WTC11 (cell line): ENCODE measurements at regions not wholly inside any gene's neighbourhood (a gene's known extent, or its start where the extent isn't known, plus 50 kb on each side); places are given as distances from the start of the nearest gene placed in this dataset.

Experiments
- ATAC-seq: fragments of 200-7000 bp; cut with Tn5 transposase; 2 replicates; pipeline ENCODE4 v1.10.0; 2021; ENCODE audit warnings: mild to moderate bottlenecking, moderate library complexity
- CTCF ChIA-PET: fragments of 300-600 bp; sonication (Branson Sonifier 250); formaldehyde crosslinking; loops from one replicate; lab custom pipeline; 2021; ENCODE audit warnings: antibody characterized with exemption; lab: Charles Lee
- POLR2A ChIA-PET: fragments of 350-600 bp; sonication (Branson Sonifier 250); formaldehyde crosslinking; loops from one replicate; lab custom pipeline; 2021; ENCODE audit warnings: antibody characterized with exemption; lab: Charles Lee
- DNase-seq: peaks from one replicate; pipeline ENCODE4 v3.0.0; 2021; ENCODE audit warnings: low spot score
- H3K27ac Mint-ChIP-seq: 2 replicates; pipeline ENCODE4 v1.8.0; 2021; ENCODE audit warnings: mixed read lengths
- H3K27me3 Mint-ChIP-seq: 2 replicates; pipeline ENCODE4 v1.8.0; 2021; ENCODE audit warnings: low read depth, mild to moderate bottlenecking, moderate library complexity, mixed read lengths
- H3K36me3 Mint-ChIP-seq: 2 replicates; pipeline ENCODE4 v1.8.0; 2021; ENCODE audit warnings: mixed read lengths
- H3K4me1 Mint-ChIP-seq: 2 replicates; pipeline ENCODE4 v1.8.0; 2022; ENCODE audit warnings: mixed read lengths
- H3K4me3 Mint-ChIP-seq: 2 replicates; pipeline ENCODE4 v1.8.0; 2021; ENCODE audit warnings: mild to moderate bottlenecking, moderate library complexity, mixed read lengths
- H3K9me3 Mint-ChIP-seq: 2 replicates; pipeline ENCODE4 v1.8.0; 2021; ENCODE audit warnings: mixed read lengths
- AFF4 ChIP-seq: sonication (generic); formaldehyde crosslinking; IDR thresholded peaks from 2 replicates; pipeline ENCODE4 v1.8.1; 2023; ENCODE audit warnings: mild to moderate bottlenecking, missing genetic modification reagents, borderline replicate concordance
- CREB1 ChIP-seq: sonication (generic); formaldehyde crosslinking; IDR thresholded peaks from 2 replicates; pipeline ENCODE4 v1.8.0; 2023; ENCODE audit warnings: mild to moderate bottlenecking, missing genetic modification reagents
- CREM ChIP-seq: sonication (generic); formaldehyde crosslinking; IDR thresholded peaks from 2 replicates; pipeline ENCODE4 v1.8.1; 2022; ENCODE audit warnings: mild to moderate bottlenecking, missing genetic modification reagents, moderate library complexity
- ERG ChIP-seq: fragments of 250-450 bp; sonication (Bioruptor Pico); IDR thresholded peaks from 2 replicates; pipeline ENCODE4 v1.8.0; 2021; ENCODE audit warnings: mild to moderate bottlenecking
- ETV6 ChIP-seq: sonication (generic); formaldehyde crosslinking; IDR thresholded peaks from 2 replicates; pipeline ENCODE4 v1.8.1; 2022; ENCODE audit warnings: mild to moderate bottlenecking, missing genetic modification reagents
- MLX ChIP-seq: sonication (generic); formaldehyde crosslinking; IDR thresholded peaks from 2 replicates; pipeline ENCODE4 v1.8.1; 2023; ENCODE audit warnings: mild to moderate bottlenecking, missing genetic modification reagents, moderate library complexity
- MXD4 ChIP-seq: fragments of 250-450 bp; sonication (Bioruptor Pico); IDR thresholded peaks from 2 replicates; pipeline ENCODE4 v1.8.0; 2021; ENCODE audit warnings: mild to moderate bottlenecking, moderate library complexity, borderline replicate concordance
- NR1H2 ChIP-seq: sonication (generic); formaldehyde crosslinking; IDR thresholded peaks from 2 replicates; pipeline ENCODE4 v1.9.0; 2021; ENCODE audit warnings: mild to moderate bottlenecking, moderate library complexity, missing genetic modification reagents
- NR3C1 ChIP-seq: sonication (generic); formaldehyde crosslinking; conservative IDR thresholded peaks from 2 replicates; pipeline ENCODE4 v1.8.1; 2023; ENCODE audit warnings: low read depth, mild to moderate bottlenecking, missing genetic modification reagents
- SMAD3 ChIP-seq: sonication (generic); formaldehyde crosslinking; IDR thresholded peaks from 2 replicates; pipeline ENCODE4 v1.8.0; 2022; ENCODE audit warnings: missing genetic modification reagents, mild to moderate bottlenecking, borderline replicate concordance
- SMAD4 ChIP-seq: sonication (generic); formaldehyde crosslinking; IDR thresholded peaks from 2 replicates; pipeline ENCODE4 v1.8.0; 2022; ENCODE audit warnings: mild to moderate bottlenecking, missing genetic modification reagents
- TP53 ChIP-seq: sonication (generic); formaldehyde crosslinking; IDR thresholded peaks from 2 replicates; pipeline ENCODE4 v1.8.1; 2023; ENCODE audit warnings: mild to moderate bottlenecking, missing genetic modification reagents
- ZNF263 ChIP-seq: sonication (generic); formaldehyde crosslinking; IDR thresholded peaks from 2 replicates; pipeline ENCODE4 v1.8.1; 2022; ENCODE audit warnings: low read depth, mild to moderate bottlenecking, moderate library complexity, missing genetic modification reagents
- ZNF425 ChIP-seq: fragments of 250-450 bp; sonication (Bioruptor Pico); conservative IDR thresholded peaks from 2 replicates; pipeline ENCODE4 v1.9.0; 2021; ENCODE audit warnings: mild to moderate bottlenecking
- TF ChIP-seq, protein P1 (sequence below): sonication (generic); formaldehyde crosslinking; IDR thresholded peaks from 2 replicates; pipeline ENCODE4 v1.8.1; 2023; ENCODE audit warnings: mild to moderate bottlenecking, missing genetic modification reagents
- TF ChIP-seq, protein P2 (sequence below): sonication (generic); formaldehyde crosslinking; IDR thresholded peaks from 2 replicates; pipeline ENCODE4 v1.8.1; 2023; ENCODE audit warnings: mild to moderate bottlenecking, missing genetic modification reagents, moderate library complexity

DNA sequence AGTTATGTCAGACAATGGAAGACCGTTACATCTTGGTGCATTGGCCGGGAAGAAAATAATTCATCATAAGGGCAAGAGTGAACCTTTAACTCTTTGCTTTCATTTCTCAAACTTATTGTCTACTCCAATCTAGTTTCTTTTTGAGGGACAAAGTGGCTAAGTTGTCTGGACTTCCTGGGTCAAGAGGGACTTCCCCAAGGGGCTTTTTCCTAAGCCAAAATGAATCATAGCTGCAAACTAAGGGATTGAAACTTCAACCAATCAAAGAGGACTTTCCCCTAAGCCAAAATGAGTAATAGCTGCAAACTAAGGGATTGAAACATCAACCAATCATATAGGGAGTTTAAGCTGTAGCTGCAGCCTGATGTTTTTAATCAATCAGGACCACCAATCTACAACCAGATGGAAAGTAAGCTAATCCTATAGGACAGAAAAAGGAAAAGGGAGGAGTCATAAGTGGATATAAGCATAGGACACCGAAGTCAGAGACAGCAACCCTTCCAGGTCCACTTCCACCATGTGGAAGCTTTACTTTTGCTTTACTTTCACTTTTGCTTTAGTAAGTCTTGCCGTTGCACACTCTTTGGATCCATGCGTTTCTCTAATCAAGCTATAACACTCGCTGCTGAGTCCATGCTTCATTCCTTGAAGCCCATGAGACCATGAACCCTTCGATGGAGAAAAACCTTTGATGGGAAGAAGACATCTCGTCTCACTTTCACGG is 72.7 kb upstream of the UTY start:
- ATAC-seq, result no peak
- CTCF ChIA-PET, result no interaction called here
- DNase-seq, result no peak

More for the DNA sequence above, 72.7 kb upstream of the UTY start:
- TF ChIP-seq ZNF263 (CRISPR knock-in tag) (no peak), TP53 (CRISPR knock-in tag) (no peak), NR1H2 (CRISPR knock-in tag) (no peak), ZNF425 (CRISPR knock-in tag) (no peak), MLX (CRISPR knock-in tag) (no peak), ETV6 (CRISPR knock-in tag) (no peak), SMAD3 (CRISPR knock-in tag) (no peak), SMAD4 (CRISPR knock-in tag) (no peak), CREM (CRISPR knock-in tag) (no peak), MXD4 (no peak), AFF4 (CRISPR knock-in tag) (no peak), ERG (no peak), NR3C1 (CRISPR knock-in tag) (no peak), CREB1 (CRISPR knock-in tag) (no peak)
- TF ChIP-seq, protein P1, sequence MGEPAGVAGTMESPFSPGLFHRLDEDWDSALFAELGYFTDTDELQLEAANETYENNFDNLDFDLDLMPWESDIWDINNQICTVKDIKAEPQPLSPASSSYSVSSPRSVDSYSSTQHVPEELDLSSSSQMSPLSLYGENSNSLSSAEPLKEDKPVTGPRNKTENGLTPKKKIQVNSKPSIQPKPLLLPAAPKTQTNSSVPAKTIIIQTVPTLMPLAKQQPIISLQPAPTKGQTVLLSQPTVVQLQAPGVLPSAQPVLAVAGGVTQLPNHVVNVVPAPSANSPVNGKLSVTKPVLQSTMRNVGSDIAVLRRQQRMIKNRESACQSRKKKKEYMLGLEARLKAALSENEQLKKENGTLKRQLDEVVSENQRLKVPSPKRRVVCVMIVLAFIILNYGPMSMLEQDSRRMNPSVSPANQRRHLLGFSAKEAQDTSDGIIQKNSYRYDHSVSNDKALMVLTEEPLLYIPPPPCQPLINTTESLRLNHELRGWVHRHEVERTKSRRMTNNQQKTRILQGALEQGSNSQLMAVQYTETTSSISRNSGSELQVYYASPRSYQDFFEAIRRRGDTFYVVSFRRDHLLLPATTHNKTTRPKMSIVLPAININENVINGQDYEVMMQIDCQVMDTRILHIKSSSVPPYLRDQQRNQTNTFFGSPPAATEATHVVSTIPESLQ (CRISPR knock-in tag), result no peak
- TF ChIP-seq, protein P2, sequence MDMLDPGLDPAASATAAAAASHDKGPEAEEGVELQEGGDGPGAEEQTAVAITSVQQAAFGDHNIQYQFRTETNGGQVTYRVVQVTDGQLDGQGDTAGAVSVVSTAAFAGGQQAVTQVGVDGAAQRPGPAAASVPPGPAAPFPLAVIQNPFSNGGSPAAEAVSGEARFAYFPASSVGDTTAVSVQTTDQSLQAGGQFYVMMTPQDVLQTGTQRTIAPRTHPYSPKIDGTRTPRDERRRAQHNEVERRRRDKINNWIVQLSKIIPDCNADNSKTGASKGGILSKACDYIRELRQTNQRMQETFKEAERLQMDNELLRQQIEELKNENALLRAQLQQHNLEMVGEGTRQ (CRISPR knock-in tag), result no peak
- H3K27me3 Mint-ChIP-seq, result no peaks in the 10 kb centered on the region
- H3K27ac Mint-ChIP-seq, result no peak overlapping the region
- POLR2A ChIA-PET, result no interaction called here
- H3K36me3 Mint-ChIP-seq, result peaks cover 3% of the 10 kb centered on the region
- H3K9me3 Mint-ChIP-seq, result peaks cover 32% of the 10 kb centered on the region
- H3K4me3 Mint-ChIP-seq, result no peak overlapping the region
- peaks cover 9% of the 10 kb centered on the region for H3K4me1 Mint-ChIP-seq
